Spleen (tissue), 11 donors: ENCODE measurements at regions not wholly inside any gene's neighbourhood (a gene's known extent, or its start where the extent isn't known, plus 50 kb on each side); places are given as distances from the start of the nearest gene placed in this dataset.

Experiments
- DNase-seq: peaks from one replicate; pipeline ENCODE4 v3.0.0-alpha.2; 2020
- H3K27ac ChIP-seq, 8 donors: fragments of 200-600 bp; sonication (generic) in 7 of 8; 1 replicate in 4 of 8; 2 replicates in 4 of 8; pipeline versions ENCODE4 v1.5.0 to v1.8.0; 2016 to 2021; ENCODE audit warnings: inconsistent platforms in 4 of 8, mild to moderate bottlenecking in 4 of 8, moderate library complexity in 1 of 8
- H3K27me3 ChIP-seq, 7 donors: fragments of 200-600 bp; sonication (generic) in 6 of 7; replicated peaks in 1 of 7; 1 replicate in 4 of 7; 2 replicates in 3 of 7; pipeline versions ENCODE4 v1.5.0 to v1.8.0; 2016 to 2021; ENCODE audit warnings: inconsistent platforms in 3 of 7, mild to moderate bottlenecking in 1 of 7
- H3K36me3 ChIP-seq, 6 donors: fragments of 200-600 bp; sonication (generic) in 5 of 6; 1 replicate in 4 of 6; 2 replicates in 2 of 6; pipeline versions ENCODE4 v1.5.0 to v1.8.0; 2016 to 2021; ENCODE audit warnings: inconsistent platforms in 2 of 6
- H3K4me1 ChIP-seq, 6 donors: fragments of 200-600 bp; sonication (generic) in 5 of 6; 1 replicate in 3 of 6; 2 replicates in 3 of 6; pipeline versions ENCODE4 v1.5.0 to v1.8.0; 2016 to 2021; ENCODE audit warnings: inconsistent platforms in 3 of 6
- H3K4me3 ChIP-seq, 8 donors: fragments of 200-600 bp; sonication (generic) in 7 of 8; 1 replicate in 4 of 8; 2 replicates in 4 of 8; pipeline versions ENCODE4 v1.5.0 to v1.8.0; 2016 to 2021; ENCODE audit warnings: inconsistent platforms in 4 of 8, mild to moderate bottlenecking in 4 of 8, moderate library complexity in 2 of 8
- H3K9me3 ChIP-seq, 8 donors: fragments of 200-600 bp; sonication (generic) in 7 of 8; 1 replicate in 4 of 8; 2 replicates in 4 of 8; pipeline versions ENCODE4 v1.5.0 to v1.8.0; 2016 to 2021; ENCODE audit warnings: inconsistent platforms in 4 of 8
- POLR2A ChIP-seq, 3 donors: fragments of 450-650 bp; IDR thresholded peaks; one replicate each; pipeline ENCODE4 v1.5.1; 2017; ENCODE audit warnings: antibody characterized with exemption in 3 of 3, mild to moderate bottlenecking in 1 of 3
- POLR2AphosphoS5 ChIP-seq, 3 donors: sonication (generic); formaldehyde crosslinking; IDR thresholded peaks; one replicate each; pipeline ENCODE4 v1.5.1; 2017; ENCODE audit warnings: antibody characterized with exemption in 3 of 3
- WGBS, 5 donors: extraction: QIAGEN DNeasy Blood & Tissue Kit in 3 of 5; methylation state at CpG; one replicate each; pipeline versions ENCODE4 v1.1.5 to v1.1.7; 2013 to 2018; 5-methylcytosine and 5-hydroxymethylcytosine counted together
- intact Hi-C: fragments of 100-400 bp; cut with DNase I; formaldehyde crosslinking; loops from one replicate; pipeline ENCODE4 v1.15.0; 2023; ENCODE audit warnings: low total_unique reads
- TF ChIP-seq, protein P1 (sequence below), 11 experiments: fragments of 200-600 bp in 7 of 11; fragments of 450-650 bp in 4 of 11; sonication (generic) in 4 of 11; IDR thresholded peaks in 8 of 11; conservative IDR thresholded peaks in 3 of 11; 1 replicate in 7 of 11; 2 replicates in 4 of 11; pipeline versions ENCODE4 v1.4.0 to v1.8.0; 2016 to 2021; ENCODE audit warnings: antibody characterized with exemption in 11 of 11, inconsistent platforms in 4 of 11, mild to moderate bottlenecking in 1 of 11
- donor health status: healthy with polysubstance abuse.
- donor health status: DM: no; HTN: no; CAD: no; lungs with moderate emphysema.
- donor health status: DM: no; HTN: no; CAD: no.
- donor health status: Bipolar disorder and iron deficiency.
- donor health status: healthy.
- donor health status: DM: no; HTN: no; CAD: no.
- donor health status: DM: yes; HTN: yes; CAD: no.

DNA sequence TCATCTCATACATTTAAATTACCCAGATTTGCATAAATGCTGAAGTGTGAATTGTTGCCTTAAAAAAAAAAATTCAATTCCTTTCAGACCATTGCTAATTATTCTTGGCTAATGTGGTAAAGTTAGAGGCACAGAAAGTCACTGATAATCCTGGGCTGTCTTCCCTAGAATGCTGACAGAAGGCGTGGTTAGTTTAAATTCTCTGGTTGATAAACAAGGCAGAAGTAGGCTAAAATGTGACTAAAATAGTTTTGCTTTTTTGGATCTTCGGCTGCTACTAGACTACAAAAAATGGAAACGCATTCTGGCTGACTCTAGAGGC is 193.7 kb downstream of the OTOL1 start:
- Histone ChIP-seq H3K4me1 (no peaks in the 10 kb centered on the region), H3K36me3 (no peaks in the 10 kb centered on the region), H3K27me3 (no peaks in the 10 kb centered on the region), H3K4me3 (no peak overlapping the region), H3K9me3 (peaks cover 0 to 10% (median 0%) of the 10 kb centered on the region in 8 donors), H3K27ac (no peak overlapping the region)
- no peak for TF ChIP-seq POLR2A (IDR thresholded peaks at IDR 0.05)
- no peak for TF ChIP-seq POLR2AphosphoS5 (IDR thresholded peaks at IDR 0.05)
- TF ChIP-seq, protein P1, sequence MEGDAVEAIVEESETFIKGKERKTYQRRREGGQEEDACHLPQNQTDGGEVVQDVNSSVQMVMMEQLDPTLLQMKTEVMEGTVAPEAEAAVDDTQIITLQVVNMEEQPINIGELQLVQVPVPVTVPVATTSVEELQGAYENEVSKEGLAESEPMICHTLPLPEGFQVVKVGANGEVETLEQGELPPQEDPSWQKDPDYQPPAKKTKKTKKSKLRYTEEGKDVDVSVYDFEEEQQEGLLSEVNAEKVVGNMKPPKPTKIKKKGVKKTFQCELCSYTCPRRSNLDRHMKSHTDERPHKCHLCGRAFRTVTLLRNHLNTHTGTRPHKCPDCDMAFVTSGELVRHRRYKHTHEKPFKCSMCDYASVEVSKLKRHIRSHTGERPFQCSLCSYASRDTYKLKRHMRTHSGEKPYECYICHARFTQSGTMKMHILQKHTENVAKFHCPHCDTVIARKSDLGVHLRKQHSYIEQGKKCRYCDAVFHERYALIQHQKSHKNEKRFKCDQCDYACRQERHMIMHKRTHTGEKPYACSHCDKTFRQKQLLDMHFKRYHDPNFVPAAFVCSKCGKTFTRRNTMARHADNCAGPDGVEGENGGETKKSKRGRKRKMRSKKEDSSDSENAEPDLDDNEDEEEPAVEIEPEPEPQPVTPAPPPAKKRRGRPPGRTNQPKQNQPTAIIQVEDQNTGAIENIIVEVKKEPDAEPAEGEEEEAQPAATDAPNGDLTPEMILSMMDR (IDR thresholded peaks at IDR 0.05 in 8 of 11, conservative IDR thresholded peaks at IDR 0.05 in 3 of 11) = no peak
- 69 to 83% (median 80%) methylated on average over 3 of the region's 3 CpGs for WGBS, 5 donors
- intact Hi-C loops = no loop called here
- no peak for DNase-seq

DNA sequence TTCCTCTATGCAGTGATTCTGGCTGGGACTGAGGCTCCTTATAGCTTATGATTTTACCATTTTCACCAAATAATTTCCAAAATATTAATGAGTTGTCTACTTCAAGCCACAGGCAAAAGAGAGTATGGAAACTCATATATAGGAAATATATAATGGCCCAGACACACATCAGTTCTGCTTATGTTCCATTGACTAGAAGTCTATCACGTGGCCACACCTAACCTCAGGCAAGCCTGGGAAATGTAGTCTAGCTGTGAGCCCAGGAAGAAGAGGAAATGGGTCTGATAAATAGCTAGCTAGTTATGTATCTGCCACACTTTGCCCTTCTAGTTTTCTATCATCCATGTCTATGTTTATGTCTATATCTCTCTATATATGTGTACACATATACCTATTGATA is 195.1 kb downstream of the OTOL1 start:
- intact Hi-C loops = no loop called here
- 70 to 92% (median 80%) methylated on average over 1 of the region's 1 CpG for WGBS, 5 donors

DNA sequence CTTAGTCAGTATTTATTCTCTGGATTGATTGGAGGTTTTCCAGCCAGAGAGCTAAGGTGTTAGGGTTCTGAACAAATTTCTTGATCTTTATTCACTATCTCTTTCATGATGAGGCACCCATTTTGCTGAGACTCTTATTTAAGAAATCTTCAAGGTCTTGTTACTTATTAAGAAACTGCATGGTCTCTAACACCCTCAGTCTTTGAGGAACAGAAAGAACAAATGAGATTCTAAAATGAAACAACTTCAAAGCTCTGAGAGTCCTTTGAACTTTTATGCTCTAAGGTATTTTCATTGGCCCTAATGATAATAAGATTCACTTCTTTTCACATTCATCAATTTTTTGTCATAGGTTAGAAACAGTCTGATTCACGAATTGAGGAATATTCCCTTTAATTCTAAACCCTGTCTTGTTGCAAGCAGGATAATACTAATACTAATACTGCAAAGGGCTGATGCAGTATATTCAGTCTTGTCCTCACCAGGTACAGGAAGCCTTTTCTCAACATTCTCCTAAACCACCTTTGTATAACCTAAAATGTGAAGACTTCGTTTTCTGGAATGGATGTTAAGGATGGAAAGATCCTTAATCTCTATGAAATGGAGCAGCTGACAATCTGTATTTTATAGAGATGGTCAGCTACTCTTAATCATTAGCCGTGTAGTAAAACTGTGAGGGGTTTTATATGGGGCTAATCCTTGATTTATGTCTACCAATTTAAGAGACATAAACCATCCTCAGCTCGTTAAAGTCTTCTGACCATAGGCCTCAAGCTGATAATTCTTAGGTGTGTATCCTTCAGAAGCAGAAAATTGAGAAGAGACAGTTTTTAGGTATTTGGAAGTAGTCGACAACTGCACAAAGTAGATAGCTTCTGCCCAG is 198.3 kb downstream of the OTOL1 start:
- DNase-seq = no peak
- H3K9me3 ChIP-seq = no peaks in the 10 kb centered on the region
- no peaks in the 10 kb centered on the region for H3K4me1 ChIP-seq
- no peaks in the 10 kb centered on the region for H3K27me3 ChIP-seq
- no peak overlapping the region for H3K4me3 ChIP-seq
- TF ChIP-seq POLR2A (IDR thresholded peaks at IDR 0.05) = no peak
- TF ChIP-seq, protein P1 (IDR thresholded peaks at IDR 0.05 in 8 of 11, conservative IDR thresholded peaks at IDR 0.05 in 3 of 11) = no peak
- no peak for TF ChIP-seq POLR2AphosphoS5 (IDR thresholded peaks at IDR 0.05)
- no peak overlapping the region for H3K27ac ChIP-seq
- intact Hi-C loops = no loop called here
- WGBS, 5 donors = 70 to 86% (median 74%) methylated on average over 5 of the region's 5 CpGs
- H3K36me3 ChIP-seq = no peaks in the 10 kb centered on the region

More for the DNA sequence above, 195.1 kb downstream of the OTOL1 start:
- Histone ChIP-seq H3K36me3 (no peaks in the 10 kb centered on the region), H3K27ac (no peak overlapping the region), H3K4me3 (no peak overlapping the region), H3K27me3 (no peaks in the 10 kb centered on the region), H3K4me1 (no peaks in the 10 kb centered on the region), H3K9me3 (no peaks in the 10 kb centered on the region)
- DNase-seq = no peak
- TF ChIP-seq POLR2A (IDR thresholded peaks at IDR 0.05) = no peak
- no peak for TF ChIP-seq POLR2AphosphoS5 (IDR thresholded peaks at IDR 0.05)
- TF ChIP-seq, protein P1 (IDR thresholded peaks at IDR 0.05 in 8 of 11, conservative IDR thresholded peaks at IDR 0.05 in 3 of 11) = no peak

DNA sequence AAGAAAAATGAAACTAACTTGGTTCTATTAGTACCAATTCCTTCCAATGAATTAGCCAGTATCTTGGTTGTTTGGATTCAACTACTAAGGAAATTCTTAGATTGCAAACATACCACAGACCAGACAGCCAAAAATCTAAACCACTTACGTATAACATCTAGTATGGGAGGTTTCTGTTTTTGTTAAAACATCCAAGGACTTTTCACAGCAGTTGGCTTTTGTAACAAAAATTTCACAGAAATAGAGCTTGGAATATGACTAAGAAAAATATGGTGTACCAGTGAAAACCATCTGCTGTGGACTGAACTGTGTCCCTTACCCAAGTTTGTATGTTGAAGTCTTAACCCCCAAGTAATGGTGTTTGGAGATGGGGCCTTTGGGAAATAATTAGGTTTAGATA is 199.2 kb downstream of the OTOL1 start:
- intact Hi-C loops = no loop called here
- H3K4me1 ChIP-seq = no peaks in the 10 kb centered on the region
- DNase-seq = no peak
- H3K27ac ChIP-seq = no peak overlapping the region
- H3K9me3 ChIP-seq = no peaks in the 10 kb centered on the region
- 71 to 92% (median 84%) methylated on average over 1 of the region's 1 CpG for WGBS, 5 donors
- no peak overlapping the region for H3K4me3 ChIP-seq
- H3K27me3 ChIP-seq = no peaks in the 10 kb centered on the region
- no peaks in the 10 kb centered on the region for H3K36me3 ChIP-seq
- TF ChIP-seq POLR2AphosphoS5 (IDR thresholded peaks at IDR 0.05) (no peak), POLR2A (IDR thresholded peaks at IDR 0.05) (no peak)
- TF ChIP-seq, protein P1 (IDR thresholded peaks at IDR 0.05 in 8 of 11, conservative IDR thresholded peaks at IDR 0.05 in 3 of 11) = no peak
